Posterior cingulate gyrus (tissue), 11 donors: ENCODE measurements at regions not wholly inside any gene's neighbourhood (a gene's known extent, or its start where the extent isn't known, plus 50 kb on each side); places are given as distances from the start of the nearest gene placed in this dataset.
"Not testable (repeated sequence)": the region's sequence is repeated elsewhere in the genome, so short reads cannot be mapped to it uniquely, and the experiment has no call there.

ENCODE experiments used
- DNase-seq, 10 donors: peaks; one replicate each; pipeline versions ENCODE4 v3.0.0 to v3.0.0-alpha.2; 2020 to 2021; ENCODE audit warnings: mixed read lengths in 3 of 10
- intact Hi-C: fragments of 100-400 bp; cut with DNase I; formaldehyde crosslinking; loops from one replicate; pipeline ENCODE4 v1.15.1; 2023

GRCh38 chr1:207241164-207241934, 80.1 kb upstream of the CD55 start:
- intact Hi-C loops = no loop called here
- no peak for DNase-seq

GRCh38 chr1:207243442-207244408, 77.8 kb upstream of the CD55 start:
- intact Hi-C loops = no loop called here
- DNase-seq = no peak

DNA sequence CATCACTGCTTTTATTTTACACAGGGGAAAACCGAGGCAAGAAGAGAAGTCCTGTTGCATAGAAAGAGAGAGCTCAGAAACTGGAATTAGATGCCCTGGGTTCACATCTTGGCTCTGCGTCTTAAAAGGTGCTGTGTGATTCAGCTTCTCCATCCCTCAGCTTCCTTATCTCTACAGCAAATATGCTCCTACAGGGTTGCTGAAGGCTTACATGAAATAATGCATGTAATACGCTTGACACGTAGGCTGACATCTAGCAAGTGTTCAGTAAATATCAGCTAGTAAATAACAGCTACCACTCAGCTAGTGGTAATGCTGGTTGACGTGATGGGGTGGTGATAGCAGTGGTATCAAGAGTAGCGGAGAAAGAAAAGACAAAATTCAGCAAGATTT, 77.1 kb upstream of the CD55 start:
- intact Hi-C loops = no loop called here
- no peak for DNase-seq

DNA sequence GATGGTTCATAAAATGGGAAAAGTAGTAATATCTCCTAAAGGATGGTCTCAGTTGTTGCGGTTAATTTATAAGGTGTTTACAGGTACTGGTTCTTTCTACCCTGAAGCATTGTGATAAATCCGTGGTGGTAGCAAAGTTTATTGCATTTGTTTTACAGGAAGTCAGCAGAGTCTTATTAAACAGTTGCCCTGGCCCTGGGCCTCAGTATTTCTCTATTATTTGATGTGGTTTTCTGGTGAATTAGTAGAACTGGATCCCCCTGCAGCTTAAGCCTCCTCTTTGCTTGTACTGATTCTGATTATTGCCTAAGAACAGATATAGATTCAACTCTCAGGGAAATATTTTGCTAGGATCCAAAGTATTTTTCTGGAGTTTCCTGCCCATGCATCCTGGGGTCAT, 76.4 kb upstream of the CD55 start:
- DNase-seq = no peak
- intact Hi-C loops = no loop called here

DNA sequence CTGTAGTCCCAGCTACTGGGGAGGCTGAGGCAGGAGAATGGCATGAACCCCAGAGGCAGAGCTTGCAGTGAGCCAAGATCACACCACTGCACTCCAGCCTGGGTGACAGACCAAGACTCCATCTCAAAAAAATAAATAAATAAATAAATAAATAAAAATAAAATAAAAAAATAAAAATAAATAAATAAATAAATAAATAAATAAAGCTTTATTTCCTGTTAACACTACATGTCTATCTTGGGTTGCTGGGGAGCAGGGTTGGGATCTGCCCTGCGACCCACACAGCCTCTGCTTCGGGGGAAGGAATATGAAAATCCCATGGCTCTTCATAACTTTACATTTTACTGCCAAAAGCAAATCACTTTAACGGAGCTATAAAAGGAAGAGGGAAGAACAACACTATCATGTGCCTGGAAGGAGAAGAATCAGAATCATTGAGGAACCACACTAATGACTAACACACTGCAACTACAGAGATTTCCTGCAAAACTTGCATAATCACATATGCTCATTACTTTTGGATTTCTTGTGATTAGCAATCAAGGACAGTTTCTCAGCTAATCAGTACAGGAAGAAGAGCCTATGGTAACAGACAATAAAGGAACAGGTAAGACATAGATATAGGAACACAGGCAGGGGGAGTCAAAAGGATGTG, 72.8 kb upstream of the CD55 start:
- no peak for DNase-seq
- intact Hi-C loops = no loop called here

DNA sequence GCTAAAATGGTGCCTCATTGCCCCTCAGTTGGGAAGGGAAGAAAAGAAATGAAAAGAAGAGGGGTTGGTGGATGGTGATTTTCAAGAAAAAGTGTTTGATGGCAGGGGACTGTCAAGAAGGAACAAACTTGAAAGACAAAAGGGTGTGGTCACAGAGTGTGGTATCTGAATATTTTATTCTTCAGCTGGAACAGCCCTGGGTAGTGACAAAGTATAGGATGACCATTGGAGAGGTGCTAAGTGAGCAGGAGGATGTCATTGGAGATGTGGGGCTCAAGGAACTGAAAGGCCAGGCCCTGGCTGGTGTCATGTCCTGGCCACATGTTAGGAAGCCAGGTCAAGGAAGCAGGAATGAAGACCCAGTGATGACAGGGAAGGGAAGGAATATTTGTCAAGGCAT, 71.0 kb upstream of the CD55 start:
- no peak for DNase-seq
- intact Hi-C loops = no loop called here

GRCh38 chr1:207251066-207251465, 70.4 kb upstream of the CD55 start:
- intact Hi-C loops = no loop called here

DNA sequence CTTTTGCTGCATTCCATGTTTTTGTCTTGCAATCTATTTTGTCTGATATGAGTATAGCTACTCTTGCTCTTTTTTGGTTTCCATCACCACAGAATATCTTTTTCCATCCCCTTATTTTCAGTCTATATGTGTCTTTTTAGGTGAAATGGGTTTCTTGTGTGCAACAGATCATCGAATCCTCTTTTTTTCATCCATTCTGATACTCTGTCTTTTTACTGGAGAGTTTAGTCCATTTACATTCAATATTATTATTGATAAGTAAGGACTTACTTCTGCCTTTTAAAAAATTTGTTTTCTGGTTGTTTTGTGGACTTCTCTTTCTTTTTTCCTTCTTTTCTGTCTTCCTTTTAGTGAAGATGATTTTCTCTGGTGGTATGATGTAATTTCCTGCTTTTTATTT, 64.6 kb upstream of the CD55 start:
- intact Hi-C loops = no loop called here
- DNase-seq = no peak

More at GRCh38 chr1:207251066-207251465, 70.4 kb upstream of the CD55 start:
- DNase-seq = no peak

- no peak for DNase-seq
- intact Hi-C loops = no loop called here
Observed at GRCh38 chr1:207259391-207259790, 62.1 kb upstream of the CD55 start.

- no peak for DNase-seq
- intact Hi-C loops = no loop called here
Observed at GRCh38 chr1:207261971-207262370, 59.5 kb upstream of the CD55 start.

DNA sequence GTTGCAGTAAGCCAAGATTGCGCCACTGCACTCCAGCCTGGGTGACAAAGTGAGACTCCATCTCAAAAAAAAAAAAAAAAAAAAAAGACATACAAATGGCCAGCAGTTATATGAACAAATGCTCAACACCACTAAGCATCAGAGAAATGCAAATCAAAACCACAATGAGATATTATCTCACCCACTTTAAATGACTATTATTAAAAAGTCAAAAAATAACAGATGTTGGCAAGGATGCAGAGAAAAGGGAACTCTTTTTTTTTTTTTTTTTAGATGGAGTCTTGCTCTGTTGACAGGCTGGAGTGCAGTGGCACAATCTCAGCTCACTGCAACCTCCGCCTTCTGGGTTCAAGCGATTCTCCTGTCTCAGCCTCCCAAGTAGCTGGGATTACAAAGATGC, 58.6 kb upstream of the CD55 start:
- DNase-seq, intact Hi-C loops: not testable (repeated sequence)

- intact Hi-C loops = no loop called here
- no peak for DNase-seq
Observed at GRCh38 chr1:207264663-207265252, 56.7 kb upstream of the CD55 start.

- intact Hi-C loops = no loop called here
- no peak for DNase-seq
Observed at GRCh38 chr1:207268337-207268736, 53.1 kb upstream of the CD55 start.

- intact Hi-C loops = no loop called here
- no peak for DNase-seq
Observed at GRCh38 chr1:207268753-207269511, 52.5 kb upstream of the CD55 start.
